GM21717 (cell line): ENCODE measurements at regions not wholly inside any gene's neighbourhood (a gene's known extent, or its start where the extent isn't known, plus 50 kb on each side); places are given as distances from the start of the nearest gene placed in this dataset.
"Not testable (repeated sequence)": the region's sequence is repeated elsewhere in the genome, so short reads cannot be mapped to it uniquely, and the experiment has no call there.

Source experiments
- ATAC-seq: cut with Tn5 transposase; IDR thresholded peaks from one replicate; pipeline ENCODE4 v1.9.1; 2021; ENCODE audit warnings: mild to moderate bottlenecking, moderate library complexity; ENCODE audit not compliant: unreplicated experiment

DNA sequence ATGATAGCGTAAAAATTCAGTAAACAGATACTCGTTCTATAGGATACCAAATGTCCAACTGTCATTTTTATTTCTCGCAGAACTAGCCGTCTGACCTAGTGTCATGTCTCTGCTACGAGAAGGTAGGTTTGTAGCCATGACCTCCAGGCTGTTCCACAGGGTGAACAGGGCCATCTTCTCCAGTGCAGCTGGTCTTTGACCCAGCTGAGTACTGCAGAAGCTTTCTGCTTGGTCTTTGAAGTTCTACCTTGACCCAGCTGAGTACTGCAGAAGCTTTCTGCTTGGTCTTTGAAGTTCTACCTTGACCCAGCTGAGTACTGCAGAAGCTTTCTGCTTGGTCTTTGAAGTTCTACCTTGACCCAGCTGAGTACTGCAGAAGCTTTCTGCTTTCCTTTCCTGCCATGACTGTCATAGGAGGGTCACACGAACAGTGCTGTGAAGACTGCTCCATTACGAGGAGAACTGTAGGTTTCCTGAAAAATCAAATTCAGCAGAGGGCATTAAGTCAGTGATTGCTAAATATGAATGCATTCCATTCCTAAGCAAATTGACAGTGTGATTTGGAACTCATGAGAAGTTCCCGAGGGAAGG lies 532.8 kb upstream of the NRP1 start:
- not testable (repeated sequence) for ATAC-seq

DNA sequence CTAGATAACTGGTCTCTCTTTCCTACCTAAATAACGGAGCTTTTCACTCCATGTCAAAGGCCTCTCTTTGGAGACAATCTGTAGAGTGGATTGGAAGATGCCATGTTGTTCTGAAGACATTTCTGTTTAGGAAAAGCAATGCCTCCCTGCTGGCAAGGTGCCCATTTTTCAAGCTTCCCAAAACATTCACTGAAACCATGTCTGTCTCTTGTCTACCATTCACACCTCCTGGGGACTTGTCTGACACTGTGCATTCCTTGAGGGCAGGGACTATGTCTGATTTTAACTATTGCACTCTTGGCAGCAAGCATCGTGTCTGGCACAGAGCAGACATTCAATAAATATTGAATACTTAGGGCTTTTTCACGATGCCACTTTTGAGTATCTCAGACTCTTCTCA lies 528.9 kb upstream of the NRP1 start:
- no peak for ATAC-seq

- ATAC-seq, result no peak
Measured at GRCh38 chr10:33862536-33863105, 528.2 kb upstream of the NRP1 start.

GRCh38 chr10:33861833-33862232 lies 527.4 kb upstream of the NRP1 start:
- ATAC-seq, result no peak

DNA sequence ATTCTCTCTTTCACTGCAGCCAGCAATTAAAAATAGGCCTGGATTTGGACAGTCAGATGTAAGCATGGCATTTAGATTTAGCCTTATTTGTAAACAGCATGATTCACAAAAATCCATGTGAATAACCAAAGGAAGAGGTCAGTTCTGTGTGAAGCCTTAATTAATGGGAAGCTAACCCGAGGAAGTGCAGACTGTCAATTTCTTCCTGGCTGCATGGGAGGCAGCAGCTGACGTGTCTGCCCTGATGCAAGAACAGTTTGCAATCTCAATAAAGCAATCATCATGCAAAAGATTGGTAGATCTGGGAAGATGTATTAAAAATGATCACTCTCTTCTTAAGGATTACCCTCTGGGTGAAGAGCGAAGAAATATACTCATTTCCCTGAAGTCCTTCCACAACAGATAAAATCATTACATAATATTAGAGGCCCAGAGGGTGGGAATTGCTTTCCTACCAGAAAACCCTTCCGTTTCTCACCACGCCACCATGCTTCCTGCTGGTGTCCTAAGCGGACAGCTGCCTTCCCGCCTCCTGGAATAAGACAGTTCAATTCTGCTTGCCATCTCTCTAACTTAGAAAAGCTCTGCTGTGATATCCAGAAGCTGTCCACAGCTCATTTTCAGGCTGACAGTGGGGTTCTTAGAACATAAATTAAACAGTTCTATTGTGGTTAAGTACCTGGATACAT lies 526.7 kb upstream of the NRP1 start:
- ATAC-seq, result no peak

GRCh38 chr10:33860552-33860951 lies 526.1 kb upstream of the NRP1 start:
- no peak for ATAC-seq

DNA sequence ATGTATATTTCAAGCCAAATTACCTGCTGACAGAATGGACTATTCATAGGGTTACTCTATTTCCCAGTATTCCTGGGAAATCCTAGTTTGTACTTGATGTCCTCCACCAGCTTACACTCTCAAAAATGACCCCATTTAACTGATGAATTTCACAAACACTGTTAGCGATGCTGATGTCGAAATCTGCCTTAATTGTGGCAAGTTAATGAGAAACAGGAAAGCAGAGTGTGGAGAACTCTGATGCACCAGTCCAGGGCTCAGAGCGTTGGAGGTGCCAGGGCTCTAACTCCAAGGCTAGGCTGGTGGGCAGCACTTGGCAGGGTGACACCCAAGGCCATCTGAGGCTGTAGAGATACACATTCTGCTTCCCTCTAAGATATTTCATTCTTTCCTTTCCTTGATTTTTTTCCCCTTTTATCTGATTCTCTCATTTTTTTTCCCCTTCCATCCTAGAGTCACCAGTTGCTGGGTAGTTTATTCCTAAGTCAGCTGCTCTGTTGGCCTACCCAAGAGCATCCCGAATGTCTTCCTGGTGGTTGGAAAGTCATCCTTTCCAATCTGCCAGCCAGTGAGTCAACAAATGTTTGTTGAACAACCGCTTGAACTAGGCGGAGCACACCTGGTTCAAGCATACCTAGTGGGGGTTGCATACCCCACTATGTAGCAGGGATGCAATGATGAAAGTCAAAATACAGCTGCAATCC lies 525.0 kb upstream of the NRP1 start:
- no peak for ATAC-seq

DNA sequence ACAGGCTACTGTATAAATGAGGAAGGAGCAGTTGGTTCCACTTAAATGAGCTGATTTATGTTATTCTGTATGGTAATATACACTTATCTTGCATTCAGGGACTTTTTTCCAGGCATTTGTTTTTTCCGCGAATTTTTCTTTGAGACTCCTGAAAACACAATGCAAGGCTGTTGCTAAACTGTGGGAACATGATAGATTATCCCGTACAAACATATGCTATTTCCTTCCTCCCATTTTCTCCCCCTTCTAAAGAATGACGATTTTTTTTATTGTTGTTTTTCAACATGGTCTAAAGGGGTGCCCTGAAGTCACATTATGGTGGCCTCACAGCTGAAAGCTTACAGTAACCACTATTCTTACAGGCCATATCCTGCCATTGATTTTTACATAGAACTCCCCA lies 523.9 kb upstream of the NRP1 start:
- ATAC-seq, result no peak

- not testable (repeated sequence) for ATAC-seq
Measured at GRCh38 chr10:33853221-33853620, 518.8 kb upstream of the NRP1 start.

- no peak for ATAC-seq
Measured at GRCh38 chr10:33843379-33843778, 508.9 kb upstream of the NRP1 start.

- no peak for ATAC-seq
Measured at GRCh38 chr10:33841678-33842077, 507.2 kb upstream of the NRP1 start.

GRCh38 chr10:33838731-33839130 lies 504.3 kb upstream of the NRP1 start:
- no peak for ATAC-seq

DNA sequence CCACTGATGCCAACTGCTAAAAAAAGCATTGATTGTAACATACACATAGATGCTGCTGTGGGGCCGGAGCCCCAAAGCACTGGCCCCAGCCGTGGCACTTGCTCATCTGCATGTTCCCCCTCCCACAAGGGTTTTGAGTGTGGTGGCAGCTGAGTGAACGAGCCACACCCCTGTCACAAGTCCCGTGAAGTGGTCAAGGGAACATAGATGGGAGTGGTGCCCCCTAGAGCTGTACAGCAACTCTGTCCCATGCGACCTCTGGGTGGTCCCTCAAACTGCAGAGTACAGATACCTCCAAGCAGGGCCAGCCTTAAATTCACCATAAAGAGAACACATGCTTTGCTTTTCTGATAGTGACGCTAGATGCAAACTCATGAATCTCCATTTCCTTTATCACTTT lies 503.3 kb upstream of the NRP1 start:
- ATAC-seq, result no peak

DNA sequence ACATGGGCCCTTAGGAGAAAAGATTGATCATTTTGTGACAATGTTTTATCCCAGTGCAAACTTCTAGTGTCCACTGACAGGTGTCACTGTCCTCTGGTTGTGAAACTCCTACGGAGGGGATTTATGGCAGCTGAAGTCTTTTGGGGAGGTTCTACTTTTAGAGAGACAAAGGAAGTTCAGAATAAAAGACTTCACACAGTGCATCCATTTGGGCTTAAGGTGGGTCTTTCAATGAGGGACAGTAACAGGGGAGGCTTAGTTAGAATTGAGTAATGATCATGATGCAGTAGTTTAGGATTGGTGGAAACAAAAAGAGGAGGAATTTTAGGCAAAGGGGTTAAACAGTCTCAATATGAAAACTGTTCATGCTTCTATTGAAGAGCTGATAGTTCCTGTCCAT lies 501.1 kb upstream of the NRP1 start:
- ATAC-seq, result no peak

DNA sequence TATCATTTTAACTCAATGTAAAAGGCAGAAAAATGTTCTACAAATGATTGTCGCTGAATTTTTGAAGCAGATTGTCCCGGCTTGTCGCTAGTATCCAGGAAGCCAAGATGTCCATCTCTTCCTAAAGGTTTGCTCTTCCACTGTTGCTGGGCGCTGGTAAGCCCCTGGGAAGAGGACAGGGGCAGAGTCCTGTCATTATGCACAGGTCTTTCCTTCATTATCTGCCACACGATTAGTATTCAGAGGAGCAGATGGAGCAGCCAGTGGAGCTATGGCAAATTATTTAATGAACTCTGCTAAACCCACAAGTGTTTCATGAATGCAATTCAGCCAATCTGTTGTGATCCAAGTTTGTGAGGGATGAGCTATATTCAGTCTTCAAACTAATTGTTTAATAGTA lies 499.1 kb upstream of the NRP1 start:
- no peak for ATAC-seq

DNA sequence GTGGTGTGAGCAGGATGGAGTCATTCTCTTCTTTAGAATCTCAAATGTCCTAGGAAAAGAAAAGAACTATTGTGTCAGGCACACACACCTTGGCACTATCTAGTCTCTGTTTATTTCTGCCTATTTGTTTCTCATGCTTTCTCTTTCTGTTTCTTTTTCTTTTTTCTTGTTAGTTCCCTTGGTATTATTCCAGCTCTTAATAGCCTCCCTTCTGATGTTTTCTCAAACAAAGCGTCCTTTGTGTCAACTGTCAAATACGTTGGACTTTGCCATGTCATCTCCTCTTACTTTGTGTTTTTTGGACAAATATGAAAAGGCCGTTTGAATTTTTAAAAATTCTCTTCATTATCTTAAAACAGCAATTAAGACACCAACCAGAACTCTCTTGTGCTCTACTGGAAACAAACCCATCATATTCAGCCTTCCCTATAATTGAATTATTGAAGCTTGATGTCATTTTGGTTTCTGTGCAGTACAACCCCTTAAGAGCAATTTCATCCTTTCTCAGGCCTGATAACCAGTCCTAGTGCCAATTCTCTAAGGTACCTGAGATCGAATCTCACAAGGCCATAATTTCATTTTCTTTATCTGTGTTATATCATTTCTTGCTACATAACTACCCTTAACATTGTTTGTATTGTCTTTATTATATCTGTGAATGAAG lies 497.8 kb upstream of the NRP1 start:
- no peak for ATAC-seq

DNA sequence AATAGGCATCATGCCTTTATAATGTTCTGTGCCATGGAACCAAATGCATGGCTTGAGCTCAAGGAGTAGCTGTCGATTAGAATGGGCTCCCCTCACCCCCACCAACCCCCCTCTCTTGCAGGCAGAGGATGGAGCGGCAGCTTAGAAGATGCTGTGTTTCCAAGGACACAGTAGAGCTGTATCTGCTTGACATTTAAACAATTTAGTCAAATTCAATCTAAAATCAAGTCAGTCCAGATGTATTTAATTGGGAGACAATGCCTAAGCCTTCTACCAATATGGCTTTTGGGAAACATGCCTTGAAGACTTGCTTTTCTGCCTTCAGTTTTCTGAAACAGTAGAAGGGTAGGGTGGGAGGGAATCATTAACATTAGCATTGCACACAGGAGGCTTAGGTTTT lies 497.1 kb upstream of the NRP1 start:
- no peak for ATAC-seq

GRCh38 chr10:33829899-33830298 lies 495.4 kb upstream of the NRP1 start:
- not testable (repeated sequence) for ATAC-seq

DNA sequence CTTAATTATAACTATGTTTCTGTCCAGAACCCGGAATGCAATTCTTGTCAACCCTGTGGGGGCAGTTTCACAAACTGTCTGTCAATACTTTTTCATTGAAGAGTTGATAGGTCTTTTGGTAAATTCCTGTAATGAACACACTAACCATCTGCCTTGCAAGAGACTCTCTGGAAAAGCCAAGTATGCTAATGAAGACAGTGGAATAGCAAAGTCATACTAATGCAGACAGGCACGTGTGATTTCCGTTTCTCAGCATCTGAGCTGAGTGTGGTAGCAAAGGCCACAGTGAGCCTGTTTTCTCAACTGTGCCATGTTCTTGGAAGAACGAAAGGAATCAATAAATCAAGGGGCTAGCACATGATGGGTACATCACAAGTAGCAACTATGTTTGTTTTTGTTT lies 494.1 kb upstream of the NRP1 start:
- no peak for ATAC-seq

GRCh38 chr10:33826186-33826585 lies 491.7 kb upstream of the NRP1 start:
- ATAC-seq, result no peak

DNA sequence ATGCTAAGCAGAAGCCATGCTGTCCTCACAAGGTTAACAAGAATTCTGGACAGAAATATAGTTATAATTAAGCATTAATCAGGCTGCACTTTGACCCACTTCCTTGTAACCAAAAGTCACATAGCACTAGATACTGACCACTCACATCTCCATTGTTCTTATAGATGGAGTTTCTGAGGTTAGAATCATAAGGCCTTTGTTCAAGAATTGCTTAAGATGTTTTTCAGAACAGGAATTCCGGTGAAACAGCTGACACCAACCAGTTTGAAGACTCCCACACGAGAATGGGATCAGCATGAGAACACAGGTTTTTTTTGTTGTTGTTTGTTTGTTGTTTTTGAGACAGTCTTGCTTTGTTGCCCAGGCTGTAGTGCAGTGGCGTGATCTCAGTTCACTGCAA lies 488.3 kb upstream of the NRP1 start:
- no peak for ATAC-seq

- ATAC-seq, result no peak
Measured at GRCh38 chr10:33820531-33820930, 486.1 kb upstream of the NRP1 start.
